HepG2 (cell line): ENCODE measurements at regions not wholly inside any gene's neighbourhood (a gene's known extent, or its start where the extent isn't known, plus 50 kb on each side); places are given as distances from the start of the nearest gene placed in this dataset.

Source experiments
- ATAC-seq: fragments of 200-7000 bp; cut with Tn5 transposase; 3 replicates; pipeline ENCODE4 v1.9.1; 2020; ENCODE audit warnings: mild to moderate bottlenecking, moderate library complexity
- BruUV-seq: library from RNA; stranded (reverse); fragments of 400-500 nt; replicated peaks from 2 replicates; lab custom pipeline; 2021; lab: Mats Ljungman, UMichigan
- CTCF ChIA-PET: fragments of 300-600 bp; formaldehyde crosslinking; extraction: SDS; loops from one replicate; lab custom pipeline; 2021; ENCODE audit warnings: low total read pairs, inconsistent platforms, low intra/inter-chr PET ratio; lab: Yijun Ruan, JAX
- POLR2A ChIA-PET: fragments of 350-600 bp; sonication (Branson Sonifier 250); formaldehyde crosslinking; loops from one replicate; lab custom pipeline; 2020; ENCODE audit warnings: antibody characterized with exemption, inconsistent platforms; lab: Yijun Ruan, JAX
- DNase-seq: peaks from one replicate; pipeline ENCODE4 v3.0.0-alpha.2; 2015; ENCODE audit warnings: low spot score
- FAIRE-seq: peaks from 3 replicates; lab custom pipeline; 2011; peaks lifted over from hg19 to GRCh38; lab: Jason Lieb, UNC
- H2AFZ ChIP-seq: one replicate; pipeline ENCODE4 v1.6.1; 2011; ENCODE audit warnings: low read length, inconsistent platforms
- H3K27ac ChIP-seq: fragments of 300-600 bp; 3 replicates; pipeline ENCODE4 v1.8.0; 2011; ENCODE audit warnings: mixed run types, mild to moderate bottlenecking, mixed read lengths, low read length, inconsistent platforms; ENCODE audit not compliant: insufficient read depth; ENCODE audit errors: extremely low read length
- H3K27me3 ChIP-seq, 2 experiments: fragments of 200-600 bp in 1 of 2; 2 replicates in 1 of 2; 3 replicates in 1 of 2; pipeline versions ENCODE4 v1.6.0 to v1.8.0; 2011; ENCODE audit warnings: low read length in 2 of 2, mild to moderate bottlenecking in 2 of 2, moderate library complexity in 2 of 2, inconsistent platforms in 1 of 2; ENCODE audit not compliant: insufficient read depth in 2 of 2, control insufficient read depth in 1 of 2
- H3K36me3 ChIP-seq, 2 experiments: fragments of 200-600 bp in 1 of 2; replicated peaks in 1 of 2; 2 replicates in 1 of 2; 3 replicates in 1 of 2; pipeline versions ENCODE4 v1.5.1 to v1.8.0; 2011; ENCODE audit warnings: low read length in 2 of 2, inconsistent platforms in 1 of 2; ENCODE audit not compliant: insufficient read depth in 2 of 2, control insufficient read depth in 1 of 2
- H3K4me1 ChIP-seq: 2 replicates; pipeline ENCODE4 v1.5.1; 2012; ENCODE audit warnings: low read length, inconsistent platforms; ENCODE audit not compliant: insufficient read depth
- H3K4me2 ChIP-seq: 2 replicates; pipeline ENCODE4 v1.6.0; 2011; ENCODE audit warnings: low read depth, low read length, inconsistent platforms
- H3K4me3 ChIP-seq, 3 experiments: fragments of 200-600 bp in 1 of 3; sonication (generic), shearing (Covaris generic) in 1 of 3; replicated peaks in 1 of 3; 2 replicates each; pipeline ENCODE4 v1.5.1; 2011 to 2016; ENCODE audit warnings: low read length in 3 of 3, inconsistent platforms in 2 of 3, low read depth in 2 of 3, mild to moderate bottlenecking in 2 of 3, control low read depth in 1 of 3, mixed read lengths in 1 of 3; ENCODE audit not compliant: insufficient read depth in 1 of 3
- H3K79me2 ChIP-seq: one replicate; pipeline ENCODE4 v1.6.1; 2011; ENCODE audit warnings: low read length, inconsistent platforms; ENCODE audit not compliant: insufficient read depth
- H3K9ac ChIP-seq: 2 replicates; pipeline ENCODE4 v1.6.0; 2011; ENCODE audit warnings: mild to moderate bottlenecking, low read depth, low read length, inconsistent platforms; ENCODE audit not compliant: insufficient read depth
- H3K9me3 ChIP-seq: 2 replicates; pipeline ENCODE4 v1.5.1; 2012; ENCODE audit warnings: mild to moderate bottlenecking, low read length
- H4K20me1 ChIP-seq: 2 replicates; pipeline ENCODE4 v1.6.0; 2011; ENCODE audit warnings: inconsistent platforms, mild to moderate bottlenecking, low read length, moderate library complexity; ENCODE audit not compliant: insufficient read depth
- NR3C1 ChIP-seq: sonication (generic); formaldehyde crosslinking; IDR thresholded peaks from 2 replicates; pipeline ENCODE4 v1.4.0; 2020; ENCODE audit warnings: missing genetic modification reagents
- PAX8 ChIP-seq: sonication (generic); formaldehyde crosslinking; IDR thresholded peaks from 2 replicates; pipeline ENCODE4 v1.8.0; 2022; ENCODE audit warnings: mild to moderate bottlenecking, missing genetic modification reagents, borderline replicate concordance
- SOX13 ChIP-seq, 3 experiments: fragments of 450-650 bp in 1 of 3; sonication (generic) in 1 of 3; formaldehyde crosslinking in 1 of 3; IDR thresholded peaks in 2 of 3; conservative IDR thresholded peaks in 1 of 3; 2 replicates each; pipeline versions ENCODE4 v1.5.0 to v1.6.1; 2016 to 2020; ENCODE audit warnings: antibody characterized with exemption in 1 of 3, mild to moderate bottlenecking in 1 of 3, missing compliant biosample characterization in 1 of 3, missing genetic modification reagents in 1 of 3, moderate library complexity in 1 of 3
- ZC3H13 ChIP-seq: sonication (generic); formaldehyde crosslinking; IDR thresholded peaks from 2 replicates; pipeline ENCODE4 v1.8.1; 2023; ENCODE audit warnings: mild to moderate bottlenecking, missing genetic modification reagents, moderate library complexity
- ZNF329 ChIP-seq: sonication (generic); formaldehyde crosslinking; IDR thresholded peaks from 2 replicates; pipeline ENCODE4 v1.9.0; 2021; ENCODE audit warnings: low read depth, mild to moderate bottlenecking, missing genetic modification reagents
- ZNF605 ChIP-seq: sonication (generic); formaldehyde crosslinking; IDR thresholded peaks from 2 replicates; pipeline ENCODE4 v1.8.0; 2022; ENCODE audit warnings: mild to moderate bottlenecking, missing genetic modification reagents
- ZSCAN29 ChIP-seq: sonication (generic); formaldehyde crosslinking; conservative IDR thresholded peaks from 2 replicates; pipeline ENCODE4 v1.4.0; 2020; ENCODE audit warnings: mild to moderate bottlenecking, missing genetic modification reagents
- WGBS: methylation state at CpG from one replicate; pipeline ENCODE4 v1.1.6; 2017; ENCODE audit warnings: low lambda C conversion rate; 5-methylcytosine and 5-hydroxymethylcytosine counted together
- in situ Hi-C: cut with HindIII; loops from 2 replicates; pipeline ENCODE4 v1.10.0; 2017; ENCODE audit warnings: low pct_unique_long_range_greater_than_20kb; ENCODE audit not compliant: extremely low pct_ligation_motif_present
- intact Hi-C: fragments of 100-400 bp; cut with micrococcal nuclease; formaldehyde crosslinking; loops from one replicate; pipeline ENCODE4 v1.10.0; 2022; ENCODE audit not compliant: unreplicated experiment
- TF ChIP-seq, protein P1 (sequence below), 2 experiments: sonication (generic) in 1 of 2; formaldehyde crosslinking in 1 of 2; IDR thresholded peaks; 2 replicates each; pipeline versions ENCODE4 v1.5.1 to v1.6.1; 2011 to 2020; ENCODE audit warnings: borderline replicate concordance in 1 of 2, low read depth in 1 of 2, low read length in 1 of 2, mild to moderate bottlenecking in 1 of 2, missing genetic modification reagents in 1 of 2, moderate library complexity in 1 of 2
- TF ChIP-seq, protein P2 (sequence below): sonication (generic); formaldehyde crosslinking; IDR thresholded peaks from 2 replicates; pipeline ENCODE4 v1.5.0; 2020; ENCODE audit warnings: missing genetic modification reagents
- TF ChIP-seq, protein P3 (sequence below): IDR thresholded peaks from 2 replicates; pipeline ENCODE4 v1.6.1; 2016; ENCODE audit warnings: low read depth, control low read depth
- TF ChIP-seq, protein P4 (sequence below), 2 experiments: IDR thresholded peaks; 2 replicates each; pipeline ENCODE4 v1.6.1; 2011 to 2012; ENCODE audit warnings: low read length in 2 of 2, borderline replicate concordance in 1 of 2, low read depth in 1 of 2, mild to moderate bottlenecking in 1 of 2, moderate library complexity in 1 of 2
- TF ChIP-seq, protein P5 (sequence below): sonication (generic); formaldehyde crosslinking; IDR thresholded peaks from 2 replicates; pipeline ENCODE4 v1.5.1; 2020; ENCODE audit warnings: missing genetic modification reagents, mild to moderate bottlenecking, borderline replicate concordance

DNA sequence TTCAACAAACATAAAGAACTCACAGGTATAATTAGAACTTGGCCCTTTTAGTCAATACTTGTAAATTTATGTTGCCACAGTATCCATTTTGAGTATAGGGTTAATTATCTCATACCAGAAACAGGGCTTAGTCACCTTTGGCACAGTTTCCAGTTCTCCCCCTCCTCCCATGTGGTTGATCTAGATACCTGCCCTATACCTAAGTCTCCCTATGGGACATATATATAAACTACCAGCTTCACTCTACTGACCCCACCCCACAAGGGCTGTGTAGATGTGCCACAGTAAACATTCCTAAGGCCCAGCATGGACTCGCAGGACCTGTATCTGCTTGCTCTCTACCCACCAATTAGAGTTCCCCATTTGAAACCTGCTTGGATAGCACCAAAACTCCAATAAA lies 371.7 kb upstream of the RND3 start:
- in situ Hi-C loops, result no loop called here
- 25% methylated on average over 1 of the region's 1 CpG for WGBS
- no peaks in the 10 kb centered on the region for H4K20me1 ChIP-seq
- H3K27me3 ChIP-seq, result no peaks in the 10 kb centered on the region
- H3K4me1 ChIP-seq, result no peaks in the 10 kb centered on the region
- FAIRE-seq, result no peak
- no peak overlapping the region for H3K9ac ChIP-seq
- H2AFZ ChIP-seq, result no peak overlapping the region
- no peak overlapping the region for H3K4me3 ChIP-seq
- DNase-seq, result no peak
- ATAC-seq, result no peak
- ChIA-PET CTCF (no interaction called here), POLR2A (no interaction called here)
- no TSS peak for BruUV-seq
- intact Hi-C loops, result no loop called here
- no peaks in the 10 kb centered on the region for H3K79me2 ChIP-seq
- no peak overlapping the region for H3K27ac ChIP-seq
- no peaks in the 10 kb centered on the region for H3K36me3 ChIP-seq
- no peak overlapping the region for H3K4me2 ChIP-seq
- peaks cover 6% of the 10 kb centered on the region for H3K9me3 ChIP-seq
- TF ChIP-seq, protein P1, sequence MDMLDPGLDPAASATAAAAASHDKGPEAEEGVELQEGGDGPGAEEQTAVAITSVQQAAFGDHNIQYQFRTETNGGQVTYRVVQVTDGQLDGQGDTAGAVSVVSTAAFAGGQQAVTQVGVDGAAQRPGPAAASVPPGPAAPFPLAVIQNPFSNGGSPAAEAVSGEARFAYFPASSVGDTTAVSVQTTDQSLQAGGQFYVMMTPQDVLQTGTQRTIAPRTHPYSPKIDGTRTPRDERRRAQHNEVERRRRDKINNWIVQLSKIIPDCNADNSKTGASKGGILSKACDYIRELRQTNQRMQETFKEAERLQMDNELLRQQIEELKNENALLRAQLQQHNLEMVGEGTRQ (IDR thresholded peaks at IDR 0.05; ENCODE audit: low read depth, low read length), result no peak
- TF ChIP-seq, protein P1 (CRISPR knock-in tag; IDR thresholded peaks at IDR 0.05; ENCODE audit: borderline replicate concordance), result no peak
- TF ChIP-seq SOX13 (IDR thresholded peaks at IDR 0.05), result no peak
- TF ChIP-seq SOX13 (CRISPR knock-in tag; conservative IDR thresholded peaks at IDR 0.05 in 1 of 2, IDR thresholded peaks at IDR 0.05 in 1 of 2), result no peak
- TF ChIP-seq ZSCAN29, result no peak
- no peak for TF ChIP-seq ZNF329 (CRISPR knock-in tag)
- TF ChIP-seq, protein P2, sequence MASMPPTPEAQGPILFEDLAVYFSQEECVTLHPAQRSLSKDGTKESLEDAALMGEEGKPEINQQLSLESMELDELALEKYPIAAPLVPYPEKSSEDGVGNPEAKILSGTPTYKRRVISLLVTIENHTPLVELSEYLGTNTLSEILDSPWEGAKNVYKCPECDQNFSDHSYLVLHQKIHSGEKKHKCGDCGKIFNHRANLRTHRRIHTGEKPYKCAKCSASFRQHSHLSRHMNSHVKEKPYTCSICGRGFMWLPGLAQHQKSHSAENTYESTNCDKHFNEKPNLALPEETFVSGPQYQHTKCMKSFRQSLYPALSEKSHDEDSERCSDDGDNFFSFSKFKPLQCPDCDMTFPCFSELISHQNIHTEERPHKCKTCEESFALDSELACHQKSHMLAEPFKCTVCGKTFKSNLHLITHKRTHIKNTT, result no peak
- TF ChIP-seq PAX8 (CRISPR knock-in tag), result no peak
- TF ChIP-seq, protein P3, sequence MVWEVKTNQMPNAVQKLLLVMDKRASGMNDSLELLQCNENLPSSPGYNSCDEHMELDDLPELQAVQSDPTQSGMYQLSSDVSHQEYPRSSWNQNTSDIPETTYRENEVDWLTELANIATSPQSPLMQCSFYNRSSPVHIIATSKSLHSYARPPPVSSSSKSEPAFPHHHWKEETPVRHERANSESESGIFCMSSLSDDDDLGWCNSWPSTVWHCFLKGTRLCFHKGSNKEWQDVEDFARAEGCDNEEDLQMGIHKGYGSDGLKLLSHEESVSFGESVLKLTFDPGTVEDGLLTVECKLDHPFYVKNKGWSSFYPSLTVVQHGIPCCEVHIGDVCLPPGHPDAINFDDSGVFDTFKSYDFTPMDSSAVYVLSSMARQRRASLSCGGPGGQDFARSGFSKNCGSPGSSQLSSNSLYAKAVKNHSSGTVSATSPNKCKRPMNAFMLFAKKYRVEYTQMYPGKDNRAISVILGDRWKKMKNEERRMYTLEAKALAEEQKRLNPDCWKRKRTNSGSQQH (CRISPR knock-in tag), result no peak
- TF ChIP-seq, protein P4, sequence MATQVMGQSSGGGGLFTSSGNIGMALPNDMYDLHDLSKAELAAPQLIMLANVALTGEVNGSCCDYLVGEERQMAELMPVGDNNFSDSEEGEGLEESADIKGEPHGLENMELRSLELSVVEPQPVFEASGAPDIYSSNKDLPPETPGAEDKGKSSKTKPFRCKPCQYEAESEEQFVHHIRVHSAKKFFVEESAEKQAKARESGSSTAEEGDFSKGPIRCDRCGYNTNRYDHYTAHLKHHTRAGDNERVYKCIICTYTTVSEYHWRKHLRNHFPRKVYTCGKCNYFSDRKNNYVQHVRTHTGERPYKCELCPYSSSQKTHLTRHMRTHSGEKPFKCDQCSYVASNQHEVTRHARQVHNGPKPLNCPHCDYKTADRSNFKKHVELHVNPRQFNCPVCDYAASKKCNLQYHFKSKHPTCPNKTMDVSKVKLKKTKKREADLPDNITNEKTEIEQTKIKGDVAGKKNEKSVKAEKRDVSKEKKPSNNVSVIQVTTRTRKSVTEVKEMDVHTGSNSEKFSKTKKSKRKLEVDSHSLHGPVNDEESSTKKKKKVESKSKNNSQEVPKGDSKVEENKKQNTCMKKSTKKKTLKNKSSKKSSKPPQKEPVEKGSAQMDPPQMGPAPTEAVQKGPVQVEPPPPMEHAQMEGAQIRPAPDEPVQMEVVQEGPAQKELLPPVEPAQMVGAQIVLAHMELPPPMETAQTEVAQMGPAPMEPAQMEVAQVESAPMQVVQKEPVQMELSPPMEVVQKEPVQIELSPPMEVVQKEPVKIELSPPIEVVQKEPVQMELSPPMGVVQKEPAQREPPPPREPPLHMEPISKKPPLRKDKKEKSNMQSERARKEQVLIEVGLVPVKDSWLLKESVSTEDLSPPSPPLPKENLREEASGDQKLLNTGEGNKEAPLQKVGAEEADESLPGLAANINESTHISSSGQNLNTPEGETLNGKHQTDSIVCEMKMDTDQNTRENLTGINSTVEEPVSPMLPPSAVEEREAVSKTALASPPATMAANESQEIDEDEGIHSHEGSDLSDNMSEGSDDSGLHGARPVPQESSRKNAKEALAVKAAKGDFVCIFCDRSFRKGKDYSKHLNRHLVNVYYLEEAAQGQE (IDR thresholded peaks at IDR 0.05; ENCODE audit: borderline replicate concordance in 1 of 2, low read depth in 1 of 2, low read length in 2 of 2), result no peak
- TF ChIP-seq NR3C1 (CRISPR knock-in tag), result no peak
- no peak for TF ChIP-seq ZNF605 (CRISPR knock-in tag)
- TF ChIP-seq ZC3H13, result no peak
- TF ChIP-seq, protein P5, sequence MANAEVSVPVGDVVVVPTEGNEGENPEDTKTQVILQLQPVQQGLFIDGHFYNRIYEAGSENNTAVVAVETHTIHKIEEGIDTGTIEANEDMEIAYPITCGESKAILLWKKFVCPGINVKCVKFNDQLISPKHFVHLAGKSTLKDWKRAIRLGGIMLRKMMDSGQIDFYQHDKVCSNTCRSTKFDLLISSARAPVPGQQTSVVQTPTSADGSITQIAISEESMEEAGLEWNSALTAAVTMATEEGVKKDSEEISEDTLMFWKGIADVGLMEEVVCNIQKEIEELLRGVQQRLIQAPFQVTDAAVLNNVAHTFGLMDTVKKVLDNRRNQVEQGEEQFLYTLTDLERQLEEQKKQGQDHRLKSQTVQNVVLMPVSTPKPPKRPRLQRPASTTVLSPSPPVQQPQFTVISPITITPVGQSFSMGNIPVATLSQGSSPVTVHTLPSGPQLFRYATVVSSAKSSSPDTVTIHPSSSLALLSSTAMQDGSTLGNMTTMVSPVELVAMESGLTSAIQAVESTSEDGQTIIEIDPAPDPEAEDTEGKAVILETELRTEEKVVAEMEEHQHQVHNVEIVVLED, result no peak
